Activated naive CD8-positive, alpha-beta T cell (primary cell): ENCODE measurements at regions not wholly inside any gene's neighbourhood (a gene's known extent, or its start where the extent isn't known, plus 50 kb on each side); places are given as distances from the start of the nearest gene placed in this dataset.

Experiments
- H3K27ac Mint-ChIP-seq: one replicate; pipeline ENCODE4 v1.8.0; 2021; ENCODE audit warnings: mixed read lengths
- H3K27me3 Mint-ChIP-seq: one replicate; pipeline ENCODE4 v1.8.0; 2021; ENCODE audit warnings: mixed read lengths
- H3K36me3 Mint-ChIP-seq: one replicate; pipeline ENCODE4 v1.8.0; 2021; ENCODE audit warnings: mixed read lengths
- H3K4me1 Mint-ChIP-seq: one replicate; pipeline ENCODE4 v1.8.0; 2021; ENCODE audit warnings: low read depth, mixed read lengths
- H3K4me3 Mint-ChIP-seq: one replicate; pipeline ENCODE4 v1.8.0; 2021; ENCODE audit warnings: mild to moderate bottlenecking, mixed read lengths
- H3K9me3 Mint-ChIP-seq: one replicate; pipeline ENCODE4 v1.8.0; 2021; ENCODE audit warnings: low read depth, mixed read lengths

- H3K27me3 Mint-ChIP-seq: no peaks in the 10 kb centered on the region
- H3K36me3 Mint-ChIP-seq: no peaks in the 10 kb centered on the region
- H3K4me1 Mint-ChIP-seq: no peaks in the 10 kb centered on the region
- no peaks in the 10 kb centered on the region for H3K9me3 Mint-ChIP-seq
- H3K4me3 Mint-ChIP-seq: no peak overlapping the region
- no peak overlapping the region for H3K27ac Mint-ChIP-seq
Measured at GRCh38 chrX:68916891-68917290, 88.1 kb downstream of the EFNB1 start.

- Mint-ChIP-seq H3K27me3 (no peaks in the 10 kb centered on the region), H3K9me3 (no peaks in the 10 kb centered on the region), H3K27ac (no peak overlapping the region), H3K4me3 (no peak overlapping the region), H3K4me1 (no peaks in the 10 kb centered on the region), H3K36me3 (no peaks in the 10 kb centered on the region)
Measured at GRCh38 chrX:68915778-68916177, 87.0 kb downstream of the EFNB1 start.

DNA sequence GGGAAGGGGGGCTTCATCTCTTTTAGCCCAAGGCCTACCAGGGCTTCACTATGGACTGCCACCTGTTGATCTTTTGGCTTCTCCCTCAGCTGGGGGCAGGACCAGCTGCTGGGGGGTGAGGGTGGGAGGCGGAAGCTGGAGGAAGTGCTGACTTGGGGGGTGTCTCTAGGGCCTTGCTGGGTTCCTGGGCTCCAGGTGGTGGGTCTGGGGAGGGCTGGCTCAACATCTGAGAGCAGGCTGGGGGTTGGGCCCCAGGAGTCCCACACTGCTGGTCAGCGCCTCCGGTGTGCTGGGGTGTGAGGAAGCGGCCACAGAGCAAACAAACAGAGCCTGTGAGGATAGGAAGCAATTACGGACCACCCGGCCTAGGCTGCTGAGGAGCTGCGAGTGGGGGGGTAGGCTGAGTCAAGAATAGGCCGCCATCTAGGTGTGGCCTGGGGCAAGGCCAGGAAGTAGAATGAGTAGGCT lies 85.7 kb downstream of the EFNB1 start:
- no peaks in the 10 kb centered on the region for H3K36me3 Mint-ChIP-seq
- H3K4me3 Mint-ChIP-seq: no peak overlapping the region
- no peaks in the 10 kb centered on the region for H3K9me3 Mint-ChIP-seq
- no peak overlapping the region for H3K27ac Mint-ChIP-seq
- H3K4me1 Mint-ChIP-seq: no peaks in the 10 kb centered on the region
- no peaks in the 10 kb centered on the region for H3K27me3 Mint-ChIP-seq

DNA sequence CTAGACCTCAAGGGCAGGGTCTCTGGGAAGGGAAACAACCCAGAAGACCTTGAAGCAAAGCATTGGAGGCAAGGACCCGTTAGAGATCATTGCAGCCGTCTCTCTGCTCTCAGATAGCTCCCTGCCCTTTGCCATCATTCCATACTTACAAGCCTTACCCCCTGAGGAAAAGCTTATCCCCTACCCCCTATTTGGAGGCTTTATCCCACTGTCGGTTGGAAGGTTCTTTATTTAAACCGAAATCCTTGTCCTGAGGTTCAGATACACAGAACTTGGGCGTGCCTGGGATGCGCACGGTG lies 84.4 kb downstream of the EFNB1 start:
- H3K36me3 Mint-ChIP-seq: no peaks in the 10 kb centered on the region
- H3K27ac Mint-ChIP-seq: no peak overlapping the region
- H3K4me3 Mint-ChIP-seq: no peak overlapping the region
- H3K4me1 Mint-ChIP-seq: no peaks in the 10 kb centered on the region
- H3K9me3 Mint-ChIP-seq: no peaks in the 10 kb centered on the region
- no peaks in the 10 kb centered on the region for H3K27me3 Mint-ChIP-seq

- Mint-ChIP-seq H3K36me3 (no peaks in the 10 kb centered on the region), H3K27ac (no peak overlapping the region), H3K4me1 (no peaks in the 10 kb centered on the region), H3K9me3 (no peaks in the 10 kb centered on the region), H3K27me3 (no peaks in the 10 kb centered on the region), H3K4me3 (no peak overlapping the region)
Measured at GRCh38 chrX:68912113-68912512, 83.3 kb downstream of the EFNB1 start.

GRCh38 chrX:68910731-68911428 lies 82.1 kb downstream of the EFNB1 start:
- H3K27me3 Mint-ChIP-seq: no peaks in the 10 kb centered on the region
- H3K27ac Mint-ChIP-seq: no peak overlapping the region
- H3K9me3 Mint-ChIP-seq: no peaks in the 10 kb centered on the region
- no peaks in the 10 kb centered on the region for H3K4me1 Mint-ChIP-seq
- no peak overlapping the region for H3K4me3 Mint-ChIP-seq
- H3K36me3 Mint-ChIP-seq: no peaks in the 10 kb centered on the region

DNA sequence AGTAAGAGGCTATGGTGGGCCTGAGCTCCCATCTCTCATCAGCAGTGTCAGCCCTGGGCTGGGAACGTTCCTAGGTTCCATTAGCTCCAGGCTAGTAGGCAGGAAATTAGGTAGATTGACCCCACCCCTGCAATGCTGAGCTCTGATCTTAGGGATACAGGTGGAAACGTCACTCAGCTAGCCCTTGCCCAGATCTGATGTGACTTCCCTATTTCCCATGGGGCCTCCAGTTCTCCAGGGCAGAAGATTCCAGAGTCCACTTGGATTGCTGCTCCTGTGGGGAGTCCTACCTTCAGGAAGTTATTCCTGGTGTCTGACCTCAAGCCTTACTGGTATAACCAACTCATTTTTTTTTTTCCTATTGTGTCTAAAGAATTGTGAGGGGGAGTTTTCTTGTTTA lies 81.1 kb downstream of the EFNB1 start:
- H3K36me3 Mint-ChIP-seq: no peaks in the 10 kb centered on the region
- no peaks in the 10 kb centered on the region for H3K27me3 Mint-ChIP-seq
- no peaks in the 10 kb centered on the region for H3K9me3 Mint-ChIP-seq
- H3K27ac Mint-ChIP-seq: no peak overlapping the region
- H3K4me1 Mint-ChIP-seq: no peaks in the 10 kb centered on the region
- H3K4me3 Mint-ChIP-seq: no peak overlapping the region

DNA sequence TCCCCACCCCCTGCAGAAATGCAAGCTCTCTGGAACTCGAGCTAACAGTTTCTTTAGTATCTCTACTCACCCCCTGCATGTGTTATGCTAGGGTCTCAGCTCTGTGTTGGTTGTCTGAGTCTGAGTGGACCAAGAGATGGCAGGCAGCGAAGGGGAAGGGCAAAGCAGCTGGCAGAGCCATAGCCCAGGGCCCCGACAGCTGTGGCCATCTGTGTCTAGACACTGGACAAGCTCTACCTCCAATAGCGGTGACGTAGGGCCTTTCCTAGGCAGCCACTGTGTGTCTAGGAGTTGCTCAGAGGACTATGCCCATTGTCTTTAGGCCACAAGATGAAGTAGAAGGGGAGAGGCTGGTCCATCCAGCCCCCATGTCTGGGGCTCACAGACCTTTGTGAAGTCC lies 79.2 kb downstream of the EFNB1 start:
- Mint-ChIP-seq H3K27ac (no peak overlapping the region), H3K4me3 (no peak overlapping the region), H3K27me3 (no peaks in the 10 kb centered on the region), H3K9me3 (no peaks in the 10 kb centered on the region), H3K4me1 (no peaks in the 10 kb centered on the region), H3K36me3 (no peaks in the 10 kb centered on the region)

GRCh38 chrX:68902706-68903504 lies 74.1 kb downstream of the EFNB1 start:
- H3K9me3 Mint-ChIP-seq: no peaks in the 10 kb centered on the region
- no peaks in the 10 kb centered on the region for H3K36me3 Mint-ChIP-seq
- no peak overlapping the region for H3K4me3 Mint-ChIP-seq
- no peaks in the 10 kb centered on the region for H3K4me1 Mint-ChIP-seq
- no peak overlapping the region for H3K27ac Mint-ChIP-seq
- H3K27me3 Mint-ChIP-seq: no peaks in the 10 kb centered on the region

DNA sequence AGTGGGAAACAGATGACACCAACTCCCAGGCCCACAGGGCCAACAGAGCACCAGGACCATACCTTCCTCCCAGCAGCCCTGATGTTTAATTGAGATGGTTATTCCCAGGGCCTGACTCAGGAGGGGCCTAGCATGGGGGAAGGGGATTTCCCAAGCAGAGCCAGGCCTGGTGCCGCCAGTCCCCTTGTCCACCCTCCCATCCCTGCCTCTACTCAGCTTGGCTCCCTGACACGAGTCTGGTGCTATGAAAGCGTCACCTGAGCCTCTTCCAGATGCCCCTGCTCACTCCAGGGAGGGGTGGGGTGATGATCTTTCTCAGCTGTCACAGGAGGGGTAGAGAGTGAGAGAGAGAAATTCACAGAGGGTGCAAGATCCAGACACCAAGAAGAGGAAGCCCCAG lies 72.7 kb downstream of the EFNB1 start:
- no peaks in the 10 kb centered on the region for H3K9me3 Mint-ChIP-seq
- no peak overlapping the region for H3K4me3 Mint-ChIP-seq
- H3K27ac Mint-ChIP-seq: no peak overlapping the region
- no peaks in the 10 kb centered on the region for H3K36me3 Mint-ChIP-seq
- H3K27me3 Mint-ChIP-seq: no peaks in the 10 kb centered on the region
- no peaks in the 10 kb centered on the region for H3K4me1 Mint-ChIP-seq

GRCh38 chrX:68898598-68898997 lies 69.8 kb downstream of the EFNB1 start:
- no peak overlapping the region for H3K4me3 Mint-ChIP-seq
- no peak overlapping the region for H3K27ac Mint-ChIP-seq
- no peaks in the 10 kb centered on the region for H3K36me3 Mint-ChIP-seq
- no peaks in the 10 kb centered on the region for H3K9me3 Mint-ChIP-seq
- no peaks in the 10 kb centered on the region for H3K27me3 Mint-ChIP-seq
- H3K4me1 Mint-ChIP-seq: peaks cover 5% of the 10 kb centered on the region

DNA sequence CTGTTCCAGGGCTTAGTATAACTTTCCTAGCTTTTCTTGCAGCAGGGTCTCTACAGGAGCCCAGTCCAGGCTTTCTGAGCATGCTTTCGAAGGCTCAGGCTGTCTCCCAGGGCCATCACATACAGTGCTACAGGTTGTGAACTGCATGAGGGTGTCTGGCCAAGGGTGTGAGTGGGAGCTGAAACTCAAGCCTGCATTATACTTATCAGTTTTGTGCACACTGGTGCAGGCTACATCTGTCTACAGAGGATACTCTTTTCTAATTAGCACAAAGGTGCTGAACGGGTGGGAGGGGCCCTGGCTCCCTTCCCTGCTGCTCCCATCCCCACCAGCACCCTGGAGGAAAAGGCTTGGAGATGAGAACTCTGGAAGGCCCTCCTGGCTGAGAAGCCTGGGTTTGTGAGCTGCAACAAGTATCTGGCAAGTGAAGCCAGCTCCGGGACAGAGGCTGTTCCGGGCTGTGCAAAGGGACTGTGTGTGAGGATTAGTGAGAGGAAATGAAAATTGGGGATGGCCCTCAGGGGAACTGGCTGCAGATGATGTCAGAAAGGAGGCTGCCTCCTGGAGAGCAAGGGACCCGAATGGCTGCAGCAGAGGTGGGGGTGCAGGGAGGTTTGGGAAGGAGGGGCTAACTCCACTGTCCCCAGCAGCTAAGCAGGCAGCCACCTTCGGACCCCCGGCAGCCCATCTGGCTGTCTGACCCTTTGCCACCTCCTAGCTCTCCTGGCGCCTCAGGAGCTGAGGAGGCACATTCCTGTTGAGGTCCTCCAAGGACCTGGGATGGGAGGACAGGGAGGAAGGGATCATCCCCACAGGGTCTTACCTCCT lies 68.5 kb downstream of the EFNB1 start:
- Mint-ChIP-seq H3K27me3 (no peaks in the 10 kb centered on the region), H3K9me3 (no peaks in the 10 kb centered on the region), H3K36me3 (no peaks in the 10 kb centered on the region), H3K4me3 (no peak overlapping the region), H3K4me1 (peaks cover 5% of the 10 kb centered on the region), H3K27ac (no peak overlapping the region)

- Mint-ChIP-seq H3K4me1 (peaks cover 5% of the 10 kb centered on the region), H3K36me3 (no peaks in the 10 kb centered on the region), H3K27me3 (no peaks in the 10 kb centered on the region), H3K27ac (no peak overlapping the region), H3K9me3 (no peaks in the 10 kb centered on the region), H3K4me3 (no peak overlapping the region)
Measured at GRCh38 chrX:68896581-68896980, 67.8 kb downstream of the EFNB1 start.

DNA sequence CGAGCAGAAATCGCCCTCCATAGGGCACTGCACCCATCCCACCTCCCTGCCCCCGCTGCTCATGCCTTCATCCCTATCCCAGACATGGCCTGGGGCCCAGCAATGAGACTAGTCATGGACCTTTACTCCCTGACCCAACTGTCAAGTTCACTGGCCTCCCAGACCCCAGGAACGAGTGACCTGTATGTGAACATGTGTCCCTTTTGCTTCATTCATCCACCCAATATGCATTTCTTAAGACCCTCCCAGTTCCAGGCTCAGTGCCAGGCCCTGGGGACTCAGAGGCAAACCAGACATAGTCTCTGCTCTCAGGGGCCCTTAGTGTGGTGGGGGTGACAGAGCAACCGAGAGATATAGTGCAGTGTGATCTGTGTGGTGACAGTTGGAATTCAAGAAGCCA lies 67.0 kb downstream of the EFNB1 start:
- no peaks in the 10 kb centered on the region for H3K9me3 Mint-ChIP-seq
- no peak overlapping the region for H3K4me3 Mint-ChIP-seq
- peaks cover 5% of the 10 kb centered on the region for H3K4me1 Mint-ChIP-seq
- H3K36me3 Mint-ChIP-seq: no peaks in the 10 kb centered on the region
- no peaks in the 10 kb centered on the region for H3K27me3 Mint-ChIP-seq
- H3K27ac Mint-ChIP-seq: no peak overlapping the region

- H3K27ac Mint-ChIP-seq: no peak overlapping the region
- no peak overlapping the region for H3K4me3 Mint-ChIP-seq
- H3K27me3 Mint-ChIP-seq: no peaks in the 10 kb centered on the region
- H3K9me3 Mint-ChIP-seq: no peaks in the 10 kb centered on the region
- H3K4me1 Mint-ChIP-seq: peaks cover 5% of the 10 kb centered on the region
- H3K36me3 Mint-ChIP-seq: no peaks in the 10 kb centered on the region
Measured at GRCh38 chrX:68895341-68895755, 66.5 kb downstream of the EFNB1 start.
